ENCODE measurements at regions not wholly inside any gene's neighbourhood (a gene's known extent, or its start where the extent isn't known, plus 50 kb on each side); places are given as distances from the start of the nearest gene placed in this dataset.

GRCh38 chr13:72199640-72200039 lies 332.6 kb upstream of the DACH1 start:
- no peak overlapping the region for H3K9ac ChIP-seq (ENCODE audit: insufficient read depth in 1 of 2, low read length in 2 of 2)
- no peak overlapping the region for H3K4me3 ChIP-seq
- TF ChIP-seq CTCF (IDR thresholded peaks at IDR 0.05; ENCODE audit: control extremely low read depth, extremely low read depth) = no peak
- H3K4me1 ChIP-seq (ENCODE audit: control insufficient read depth in 5 of 5, insufficient read depth in 5 of 5, low read length in 5 of 5) = no peaks in the 10 kb centered on the region
- no peaks in the 10 kb centered on the region for H3K36me3 ChIP-seq (ENCODE audit: control insufficient read depth in 4 of 4, insufficient read depth in 4 of 4, low read length in 4 of 4)
- ATAC-seq (ENCODE audit: insufficient read depth, low FRiP score) (no peak), DNase-seq (no peak)
- H3K27me3 ChIP-seq (ENCODE audit: control insufficient read depth in 3 of 3, insufficient read depth in 3 of 3, low read length in 2 of 3) = no peaks in the 10 kb centered on the region
- no peak overlapping the region for H3K27ac ChIP-seq (ENCODE audit: low read depth in 1 of 2, low read length in 1 of 2)
- 43 to 48% methylated on average over 2 of the region's 2 CpGs for whole genome bisulfite sequencing, 2 donors
- H3K9me3 ChIP-seq (ENCODE audit: control insufficient read depth in 4 of 4, insufficient read depth in 3 of 4, low read length in 3 of 4) = peaks cover 0 to 1% (median 0%) of the 10 kb centered on the region in 4 donors

DNA sequence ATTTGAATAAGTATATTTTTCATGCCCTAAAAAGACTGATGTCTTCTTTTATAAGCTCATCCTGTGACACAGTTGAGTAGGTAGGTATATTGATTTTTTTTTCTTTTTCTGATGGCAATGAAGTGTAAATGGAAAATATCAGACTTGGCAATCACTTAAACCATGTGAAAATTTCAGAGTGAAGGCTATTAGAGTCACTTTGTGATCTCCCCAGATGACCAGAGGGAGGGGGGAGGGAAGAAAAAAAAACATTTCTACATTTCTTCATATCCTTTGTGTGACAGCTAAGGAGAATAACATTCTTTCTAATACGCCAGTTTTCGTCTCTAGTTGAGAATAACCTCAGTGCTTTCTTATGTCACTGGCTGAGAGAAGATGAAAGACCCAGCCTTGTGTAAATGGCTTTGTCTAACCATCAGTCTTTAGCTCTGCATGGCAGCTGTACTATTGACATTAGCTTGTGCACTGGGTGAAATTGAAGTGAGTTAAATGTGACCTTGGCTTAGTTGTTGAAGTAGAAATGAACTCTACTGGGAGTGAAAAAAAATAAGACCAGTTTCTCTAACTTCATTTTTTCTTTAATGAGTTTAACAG lies 332.1 kb upstream of the DACH1 start:
- ATAC-seq (ENCODE audit: insufficient read depth, low FRiP score) = no peak
- no peaks in the 10 kb centered on the region for H3K36me3 ChIP-seq (ENCODE audit: control insufficient read depth in 4 of 4, insufficient read depth in 4 of 4, low read length in 4 of 4)
- TF ChIP-seq CTCF (IDR thresholded peaks at IDR 0.05; ENCODE audit: control extremely low read depth, extremely low read depth) = no peak
- H3K9ac ChIP-seq (ENCODE audit: insufficient read depth in 1 of 2, low read length in 2 of 2) = no peak overlapping the region
- H3K27me3 ChIP-seq (ENCODE audit: control insufficient read depth in 3 of 3, insufficient read depth in 3 of 3, low read length in 2 of 3) = no peaks in the 10 kb centered on the region
- H3K27ac ChIP-seq (ENCODE audit: low read depth in 1 of 2, low read length in 1 of 2) = no peak overlapping the region
- 71 to 77% methylated on average over 2 of the region's 2 CpGs for WGBS, 2 donors
- peaks cover 0 to 1% (median 0%) of the 10 kb centered on the region in 4 donors for H3K9me3 ChIP-seq (ENCODE audit: control insufficient read depth in 4 of 4, insufficient read depth in 3 of 4, low read length in 3 of 4)
- no peak for DNase-seq
- H3K4me1 ChIP-seq (ENCODE audit: control insufficient read depth in 5 of 5, insufficient read depth in 5 of 5, low read length in 5 of 5) = no peaks in the 10 kb centered on the region
- no peak overlapping the region for H3K4me3 ChIP-seq

GRCh38 chr13:72198042-72198441 lies 331.0 kb upstream of the DACH1 start:
- ATAC-seq (ENCODE audit: insufficient read depth, low FRiP score) = no peak
- Histone ChIP-seq H3K9me3 (ENCODE audit: control insufficient read depth in 4 of 4, insufficient read depth in 3 of 4, low read length in 3 of 4) (peaks cover 0 to 1% (median 0%) of the 10 kb centered on the region in 4 donors), H3K27me3 (ENCODE audit: control insufficient read depth in 3 of 3, insufficient read depth in 3 of 3, low read length in 2 of 3) (no peaks in the 10 kb centered on the region), H3K9ac (ENCODE audit: insufficient read depth in 1 of 2, low read length in 2 of 2) (no peak overlapping the region), H3K4me3 (no peak overlapping the region), H3K27ac (ENCODE audit: low read depth in 1 of 2, low read length in 1 of 2) (no peak overlapping the region), H3K4me1 (ENCODE audit: control insufficient read depth in 5 of 5, insufficient read depth in 5 of 5, low read length in 5 of 5) (no peaks in the 10 kb centered on the region), H3K36me3 (ENCODE audit: control insufficient read depth in 4 of 4, insufficient read depth in 4 of 4, low read length in 4 of 4) (no peaks in the 10 kb centered on the region)
- WGBS, 2 donors = 53 to 66% methylated on average over 3 of the region's 3 CpGs
- no peak for TF ChIP-seq CTCF (IDR thresholded peaks at IDR 0.05; ENCODE audit: control extremely low read depth, extremely low read depth)
- no peak for DNase-seq
